H1 (cell line): ENCODE measurements at regions not wholly inside any gene's neighbourhood (a gene's known extent, or its start where the extent isn't known, plus 50 kb on each side); places are given as distances from the start of the nearest gene placed in this dataset.

Source experiments
- BRCA1 ChIP-seq: IDR thresholded peaks from 2 replicates; pipeline ENCODE4 v1.6.1; 2012; ENCODE audit warnings: low read depth, low read length, improper control_type of control experiment
- JUN ChIP-seq: IDR thresholded peaks from 2 replicates; pipeline ENCODE4 v1.6.1; 2011; ENCODE audit warnings: low read depth, mild to moderate bottlenecking, improper control_type of control experiment, low read length
- SP1 ChIP-seq: IDR thresholded peaks from 2 replicates; pipeline ENCODE4 v1.6.1; 2011; ENCODE audit warnings: low read depth, low read length
- TAF7 ChIP-seq: optimal IDR thresholded peaks from 2 replicates; pipeline ENCODE3; 2011; ENCODE audit warnings: low read depth, mild to moderate bottlenecking, inconsistent platforms, low read length, moderate library complexity, borderline replicate concordance

- TF ChIP-seq SP1 (no peak), TAF7 (no peak), BRCA1 (no peak), JUN (no peak)
Measured at GRCh38 chr13:23952796-23953195, 55.5 kb upstream of the C1QTNF9B start (continued).
